22Rv1 (cell line): ENCODE measurements at regions not wholly inside any gene's neighbourhood (a gene's known extent, or its start where the extent isn't known, plus 50 kb on each side); places are given as distances from the start of the nearest gene placed in this dataset.
A peak's percentile ranks its signal among the peaks of the same experiment; 100 is the strongest.

ENCODE experiments used
- ZFX ChIP-seq: fragments of 450-650 bp; IDR thresholded peaks from 2 replicates; pipeline ENCODE4 v1.6.1; 2017; ENCODE audit warnings: antibody characterized with exemption, borderline replicate concordance
- TF ChIP-seq, protein P1 (sequence below): fragments of 450-650 bp; IDR thresholded peaks from 2 replicates; pipeline ENCODE4 v1.5.1; 2017; ENCODE audit warnings: mild to moderate bottlenecking

GRCh38 chr5:91225848-91226686 lies 157.1 kb downstream of the ARRDC3 start:
- TF ChIP-seq, protein P1, sequence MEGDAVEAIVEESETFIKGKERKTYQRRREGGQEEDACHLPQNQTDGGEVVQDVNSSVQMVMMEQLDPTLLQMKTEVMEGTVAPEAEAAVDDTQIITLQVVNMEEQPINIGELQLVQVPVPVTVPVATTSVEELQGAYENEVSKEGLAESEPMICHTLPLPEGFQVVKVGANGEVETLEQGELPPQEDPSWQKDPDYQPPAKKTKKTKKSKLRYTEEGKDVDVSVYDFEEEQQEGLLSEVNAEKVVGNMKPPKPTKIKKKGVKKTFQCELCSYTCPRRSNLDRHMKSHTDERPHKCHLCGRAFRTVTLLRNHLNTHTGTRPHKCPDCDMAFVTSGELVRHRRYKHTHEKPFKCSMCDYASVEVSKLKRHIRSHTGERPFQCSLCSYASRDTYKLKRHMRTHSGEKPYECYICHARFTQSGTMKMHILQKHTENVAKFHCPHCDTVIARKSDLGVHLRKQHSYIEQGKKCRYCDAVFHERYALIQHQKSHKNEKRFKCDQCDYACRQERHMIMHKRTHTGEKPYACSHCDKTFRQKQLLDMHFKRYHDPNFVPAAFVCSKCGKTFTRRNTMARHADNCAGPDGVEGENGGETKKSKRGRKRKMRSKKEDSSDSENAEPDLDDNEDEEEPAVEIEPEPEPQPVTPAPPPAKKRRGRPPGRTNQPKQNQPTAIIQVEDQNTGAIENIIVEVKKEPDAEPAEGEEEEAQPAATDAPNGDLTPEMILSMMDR = peak; percentile 70
- TF ChIP-seq ZFX = no peak
